ENCODE measurements at regions not wholly inside any gene's neighbourhood (a gene's known extent, or its start where the extent isn't known, plus 50 kb on each side); places are given as distances from the start of the nearest gene placed in this dataset.

- TF ChIP-seq, protein P1, sequence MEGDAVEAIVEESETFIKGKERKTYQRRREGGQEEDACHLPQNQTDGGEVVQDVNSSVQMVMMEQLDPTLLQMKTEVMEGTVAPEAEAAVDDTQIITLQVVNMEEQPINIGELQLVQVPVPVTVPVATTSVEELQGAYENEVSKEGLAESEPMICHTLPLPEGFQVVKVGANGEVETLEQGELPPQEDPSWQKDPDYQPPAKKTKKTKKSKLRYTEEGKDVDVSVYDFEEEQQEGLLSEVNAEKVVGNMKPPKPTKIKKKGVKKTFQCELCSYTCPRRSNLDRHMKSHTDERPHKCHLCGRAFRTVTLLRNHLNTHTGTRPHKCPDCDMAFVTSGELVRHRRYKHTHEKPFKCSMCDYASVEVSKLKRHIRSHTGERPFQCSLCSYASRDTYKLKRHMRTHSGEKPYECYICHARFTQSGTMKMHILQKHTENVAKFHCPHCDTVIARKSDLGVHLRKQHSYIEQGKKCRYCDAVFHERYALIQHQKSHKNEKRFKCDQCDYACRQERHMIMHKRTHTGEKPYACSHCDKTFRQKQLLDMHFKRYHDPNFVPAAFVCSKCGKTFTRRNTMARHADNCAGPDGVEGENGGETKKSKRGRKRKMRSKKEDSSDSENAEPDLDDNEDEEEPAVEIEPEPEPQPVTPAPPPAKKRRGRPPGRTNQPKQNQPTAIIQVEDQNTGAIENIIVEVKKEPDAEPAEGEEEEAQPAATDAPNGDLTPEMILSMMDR (IDR thresholded peaks at IDR 0.05; ENCODE audit: insufficient read depth, low read depth, low read length): no peak
- TF ChIP-seq EZH2 (IDR thresholded peaks at IDR 0.05; ENCODE audit: insufficient read depth, low read length): no peak
Measured at GRCh38 chr2:144801325-144801724, 281.4 kb upstream of the ZEB2 start.

Data from astrocyte (in vitro differentiated cells and primary cell).